KBM-7 (cell line): ENCODE measurements at regions not wholly inside any gene's neighbourhood (a gene's known extent, or its start where the extent isn't known, plus 50 kb on each side); places are given as distances from the start of the nearest gene placed in this dataset.

Experiments used
- DNase-seq: peaks from one replicate; pipeline ENCODE4 v3.0.0-alpha.2; 2015
- in situ Hi-C: fragments of 300-500 bp; cut with MboI; formaldehyde crosslinking; loops from 2 replicates; pipeline ENCODE4 v1.14.3; 2020; ENCODE audit warnings: low sequenced_read_pairs, low pct_unique_long_range_greater_than_20kb, mixed read lengths

GRCh38 chr13:104375614-104376013 is 1309.4 kb upstream of the SLC10A2 start:
- in situ Hi-C loops: no loop called here
- no peak for DNase-seq

GRCh38 chr13:104372095-104372655 is 1306.0 kb upstream of the SLC10A2 start:
- in situ Hi-C loops: no loop called here
- no peak for DNase-seq

- in situ Hi-C loops: no loop called here
- DNase-seq: no peak
Observed at GRCh38 chr13:104365430-104365829, 1299.2 kb upstream of the SLC10A2 start.

- in situ Hi-C loops: no loop called here
- no peak for DNase-seq
Observed at GRCh38 chr13:104357672-104358354, 1291.6 kb upstream of the SLC10A2 start.

- DNase-seq: no peak
- in situ Hi-C loops: no loop called here
Observed at GRCh38 chr13:104357174-104357573, 1291.0 kb upstream of the SLC10A2 start.

GRCh38 chr13:104355041-104355670 is 1288.9 kb upstream of the SLC10A2 start:
- no peak for DNase-seq
- in situ Hi-C loops: no loop called here

- DNase-seq: no peak
- in situ Hi-C loops: no loop called here
Observed at GRCh38 chr13:104327211-104327610, 1261.0 kb upstream of the SLC10A2 start.

GRCh38 chr13:104326523-104326922 is 1260.3 kb upstream of the SLC10A2 start:
- in situ Hi-C loops: no loop called here
- DNase-seq: no peak

- no peak for DNase-seq
- in situ Hi-C loops: no loop called here
Observed at GRCh38 chr13:104321756-104322155, 1255.5 kb upstream of the SLC10A2 start.

- in situ Hi-C loops: no loop called here
- DNase-seq: no peak
Observed at GRCh38 chr13:104320446-104320845, 1254.2 kb upstream of the SLC10A2 start.

GRCh38 chr13:104318121-104318520 is 1251.9 kb upstream of the SLC10A2 start:
- no peak for DNase-seq
- in situ Hi-C loops: no loop called here

- DNase-seq: no peak
- in situ Hi-C loops: no loop called here
Observed at GRCh38 chr13:104315606-104316005, 1249.4 kb upstream of the SLC10A2 start.

- no peak for DNase-seq
- in situ Hi-C loops: no loop called here
Observed at GRCh38 chr13:104314926-104315535, 1248.8 kb upstream of the SLC10A2 start.

- no peak for DNase-seq
- in situ Hi-C loops: no loop called here
Observed at GRCh38 chr13:104314321-104314720, 1248.1 kb upstream of the SLC10A2 start.

- DNase-seq: no peak
- in situ Hi-C loops: no loop called here
Observed at GRCh38 chr13:104310861-104311260, 1244.6 kb upstream of the SLC10A2 start.

- no peak for DNase-seq
- in situ Hi-C loops: no loop called here
Observed at GRCh38 chr13:104309431-104309830, 1243.2 kb upstream of the SLC10A2 start.

GRCh38 chr13:104301171-104301975 is 1235.2 kb upstream of the SLC10A2 start:
- DNase-seq: no peak
- in situ Hi-C loops: no loop called here

- no peak for DNase-seq
- in situ Hi-C loops: no loop called here
Observed at GRCh38 chr13:104297075-104297474, 1230.9 kb upstream of the SLC10A2 start.

GRCh38 chr13:104296286-104296685 is 1230.1 kb upstream of the SLC10A2 start:
- in situ Hi-C loops: no loop called here
- DNase-seq: no peak

- DNase-seq: no peak
- in situ Hi-C loops: no loop called here
Observed at GRCh38 chr13:104295537-104295936, 1229.3 kb upstream of the SLC10A2 start.
